Suprapubic skin (tissue), 4 donors: ENCODE measurements at regions not wholly inside any gene's neighbourhood (a gene's known extent, or its start where the extent isn't known, plus 50 kb on each side); places are given as distances from the start of the nearest gene placed in this dataset.

Source experiments
- CTCF ChIP-seq, 2 donors: fragments of 200-600 bp in 1 of 2; fragments of 450-650 bp in 1 of 2; sonication (generic) in 1 of 2; IDR thresholded peaks; one replicate each; pipeline ENCODE4 v1.5.1; 2016 to 2019; ENCODE audit warnings: antibody characterized with exemption in 2 of 2, mild to moderate bottlenecking in 1 of 2, moderate library complexity in 1 of 2
- EP300 ChIP-seq: sonication (generic); formaldehyde crosslinking; IDR thresholded peaks from one replicate; pipeline ENCODE4 v1.6.1; 2017; ENCODE audit warnings: antibody characterized with exemption
- POLR2A ChIP-seq, 2 donors: fragments of 450-650 bp; IDR thresholded peaks; one replicate each; pipeline ENCODE4 v1.6.1; 2017; ENCODE audit warnings: antibody characterized with exemption in 2 of 2, mild to moderate bottlenecking in 2 of 2, moderate library complexity in 2 of 2
- POLR2AphosphoS5 ChIP-seq, 3 donors: sonication (generic); formaldehyde crosslinking; IDR thresholded peaks; one replicate each; pipeline ENCODE4 v1.6.1; 2017; ENCODE audit warnings: antibody characterized with exemption in 3 of 3

- no peak for TF ChIP-seq POLR2A (IDR thresholded peaks at IDR 0.05)
- TF ChIP-seq EP300 = no peak
- no peak for TF ChIP-seq CTCF (IDR thresholded peaks at IDR 0.05)
- TF ChIP-seq POLR2AphosphoS5 (IDR thresholded peaks at IDR 0.05) = no peak
Measured at GRCh38 chr7:19520392-19520791, 188.4 kb downstream of the POLR1F start.
